HL-60 (cell line): ENCODE measurements at regions not wholly inside any gene's neighbourhood (a gene's known extent, or its start where the extent isn't known, plus 50 kb on each side); places are given as distances from the start of the nearest gene placed in this dataset.

Experiments
- POLR2AphosphoS5 ChIP-seq: IDR thresholded peaks from 2 replicates; pipeline ENCODE4 v1.6.1; 2012; ENCODE audit warnings: low read depth
- TF ChIP-seq, protein P1 (sequence below): IDR thresholded peaks from one replicate; pipeline ENCODE4 v1.5.1; 2011; ENCODE audit warnings: low read length, control low read depth, inconsistent platforms; ENCODE audit not compliant: insufficient read depth
- TF ChIP-seq, protein P2 (sequence below): IDR thresholded peaks from 2 replicates; pipeline ENCODE4 v1.6.1; 2012; ENCODE audit warnings: low read depth; ENCODE audit not compliant: insufficient replicate concordance

DNA sequence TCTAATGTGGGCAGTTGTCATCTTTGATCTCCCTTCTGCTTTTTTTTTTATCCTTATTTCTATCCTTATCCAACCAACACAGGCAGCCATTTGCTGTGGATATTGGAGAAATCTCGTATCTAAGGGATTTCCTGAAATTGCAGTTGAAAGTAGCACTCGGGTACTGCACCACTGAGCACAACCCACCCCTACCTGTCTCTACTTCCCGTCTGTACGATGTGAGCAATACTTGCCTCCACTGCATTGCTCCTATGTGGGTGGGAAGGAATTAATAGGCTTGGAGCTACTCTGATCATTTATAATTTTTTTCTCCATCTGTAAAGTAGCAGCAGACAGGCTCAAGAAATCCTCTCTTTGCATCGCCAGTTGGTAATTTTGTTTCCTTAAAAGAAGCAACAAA lies 300.4 kb downstream of the SNAPC1 start:
- no peak for TF ChIP-seq POLR2AphosphoS5
- TF ChIP-seq, protein P1, sequence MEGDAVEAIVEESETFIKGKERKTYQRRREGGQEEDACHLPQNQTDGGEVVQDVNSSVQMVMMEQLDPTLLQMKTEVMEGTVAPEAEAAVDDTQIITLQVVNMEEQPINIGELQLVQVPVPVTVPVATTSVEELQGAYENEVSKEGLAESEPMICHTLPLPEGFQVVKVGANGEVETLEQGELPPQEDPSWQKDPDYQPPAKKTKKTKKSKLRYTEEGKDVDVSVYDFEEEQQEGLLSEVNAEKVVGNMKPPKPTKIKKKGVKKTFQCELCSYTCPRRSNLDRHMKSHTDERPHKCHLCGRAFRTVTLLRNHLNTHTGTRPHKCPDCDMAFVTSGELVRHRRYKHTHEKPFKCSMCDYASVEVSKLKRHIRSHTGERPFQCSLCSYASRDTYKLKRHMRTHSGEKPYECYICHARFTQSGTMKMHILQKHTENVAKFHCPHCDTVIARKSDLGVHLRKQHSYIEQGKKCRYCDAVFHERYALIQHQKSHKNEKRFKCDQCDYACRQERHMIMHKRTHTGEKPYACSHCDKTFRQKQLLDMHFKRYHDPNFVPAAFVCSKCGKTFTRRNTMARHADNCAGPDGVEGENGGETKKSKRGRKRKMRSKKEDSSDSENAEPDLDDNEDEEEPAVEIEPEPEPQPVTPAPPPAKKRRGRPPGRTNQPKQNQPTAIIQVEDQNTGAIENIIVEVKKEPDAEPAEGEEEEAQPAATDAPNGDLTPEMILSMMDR: no peak
- TF ChIP-seq, protein P2, sequence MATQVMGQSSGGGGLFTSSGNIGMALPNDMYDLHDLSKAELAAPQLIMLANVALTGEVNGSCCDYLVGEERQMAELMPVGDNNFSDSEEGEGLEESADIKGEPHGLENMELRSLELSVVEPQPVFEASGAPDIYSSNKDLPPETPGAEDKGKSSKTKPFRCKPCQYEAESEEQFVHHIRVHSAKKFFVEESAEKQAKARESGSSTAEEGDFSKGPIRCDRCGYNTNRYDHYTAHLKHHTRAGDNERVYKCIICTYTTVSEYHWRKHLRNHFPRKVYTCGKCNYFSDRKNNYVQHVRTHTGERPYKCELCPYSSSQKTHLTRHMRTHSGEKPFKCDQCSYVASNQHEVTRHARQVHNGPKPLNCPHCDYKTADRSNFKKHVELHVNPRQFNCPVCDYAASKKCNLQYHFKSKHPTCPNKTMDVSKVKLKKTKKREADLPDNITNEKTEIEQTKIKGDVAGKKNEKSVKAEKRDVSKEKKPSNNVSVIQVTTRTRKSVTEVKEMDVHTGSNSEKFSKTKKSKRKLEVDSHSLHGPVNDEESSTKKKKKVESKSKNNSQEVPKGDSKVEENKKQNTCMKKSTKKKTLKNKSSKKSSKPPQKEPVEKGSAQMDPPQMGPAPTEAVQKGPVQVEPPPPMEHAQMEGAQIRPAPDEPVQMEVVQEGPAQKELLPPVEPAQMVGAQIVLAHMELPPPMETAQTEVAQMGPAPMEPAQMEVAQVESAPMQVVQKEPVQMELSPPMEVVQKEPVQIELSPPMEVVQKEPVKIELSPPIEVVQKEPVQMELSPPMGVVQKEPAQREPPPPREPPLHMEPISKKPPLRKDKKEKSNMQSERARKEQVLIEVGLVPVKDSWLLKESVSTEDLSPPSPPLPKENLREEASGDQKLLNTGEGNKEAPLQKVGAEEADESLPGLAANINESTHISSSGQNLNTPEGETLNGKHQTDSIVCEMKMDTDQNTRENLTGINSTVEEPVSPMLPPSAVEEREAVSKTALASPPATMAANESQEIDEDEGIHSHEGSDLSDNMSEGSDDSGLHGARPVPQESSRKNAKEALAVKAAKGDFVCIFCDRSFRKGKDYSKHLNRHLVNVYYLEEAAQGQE: no peak
